Hepatocyte (in vitro differentiated cells): ENCODE measurements at regions not wholly inside any gene's neighbourhood (a gene's known extent, or its start where the extent isn't known, plus 50 kb on each side); places are given as distances from the start of the nearest gene placed in this dataset.

Experiments used
- DNase-seq: peaks from one replicate; pipeline ENCODE4 v3.0.0-alpha.2; 2016; ENCODE audit warnings: low spot score
- H2AFZ ChIP-seq: fragments of 200-600 bp; sonication (generic); 2 replicates; pipeline ENCODE4 v1.6.0; 2016; ENCODE audit warnings: antibody characterized with exemption, mild to moderate bottlenecking
- H3K27ac ChIP-seq: fragments of 200-600 bp; sonication (generic); 2 replicates; pipeline ENCODE4 v1.5.1; 2016; ENCODE audit warnings: mild to moderate bottlenecking
- H3K27me3 ChIP-seq: fragments of 200-600 bp; sonication (generic); 2 replicates; pipeline ENCODE4 v1.6.1; 2016
- H3K36me3 ChIP-seq: fragments of 200-600 bp; sonication (generic); replicated peaks from 2 replicates; pipeline ENCODE4 v1.5.1; 2016; ENCODE audit warnings: low read depth; ENCODE audit not compliant: insufficient read depth
- H3K4me1 ChIP-seq: fragments of 200-600 bp; sonication (generic); 2 replicates; pipeline ENCODE4 v1.5.1; 2016; ENCODE audit warnings: mild to moderate bottlenecking, moderate library complexity; ENCODE audit not compliant: insufficient read depth
- H3K4me2 ChIP-seq: fragments of 200-600 bp; sonication (generic); 2 replicates; pipeline ENCODE4 v1.6.0; 2016
- H3K4me3 ChIP-seq: fragments of 200-600 bp; sonication (generic); 2 replicates; pipeline ENCODE4 v1.5.1; 2016; ENCODE audit warnings: mild to moderate bottlenecking
- H3K79me2 ChIP-seq: fragments of 200-600 bp; sonication (generic); 2 replicates; pipeline ENCODE4 v1.6.0; 2017; ENCODE audit warnings: mild to moderate bottlenecking
- H3K9me2 ChIP-seq: fragments of 200-600 bp; sonication (generic); replicated peaks from 2 replicates; pipeline ENCODE4 v1.6.0; 2017; ENCODE audit warnings: mild to moderate bottlenecking; ENCODE audit not compliant: insufficient read depth
- H3K9me3 ChIP-seq: fragments of 200-600 bp; sonication (generic); 2 replicates; pipeline ENCODE4 v1.5.1; 2016; ENCODE audit warnings: low read depth, mild to moderate bottlenecking
- H4K20me1 ChIP-seq: fragments of 200-600 bp; sonication (generic); 2 replicates; pipeline ENCODE4 v1.6.0; 2016; ENCODE audit warnings: mild to moderate bottlenecking; ENCODE audit not compliant: insufficient read depth, poor library complexity, severe bottlenecking
- CTCF ChIP-seq: fragments of 200-600 bp; sonication (generic); IDR thresholded peaks from 2 replicates; pipeline ENCODE4 v1.5.1; 2016; ENCODE audit warnings: antibody characterized with exemption, mild to moderate bottlenecking; ENCODE audit not compliant: poor library complexity
- EZH2 ChIP-seq: fragments of 200-600 bp; sonication (generic); IDR thresholded peaks from 2 replicates; pipeline ENCODE4 v1.6.1; 2016; ENCODE audit warnings: antibody characterized with exemption, mild to moderate bottlenecking, borderline replicate concordance
- EZH2phosphoT487 ChIP-seq: fragments of 200-600 bp; sonication (generic); IDR thresholded peaks from one replicate; pipeline ENCODE4 v1.6.1; 2018; ENCODE audit warnings: antibody characterized with exemption, mild to moderate bottlenecking, low read depth, moderate library complexity; ENCODE audit not compliant: unreplicated experiment, severe bottlenecking
- WGBS: methylation state at CpG from one replicate; pipeline ENCODE4 v1.1.6; 2016; ENCODE audit warnings: low lambda C conversion rate; ENCODE audit errors: missing lambda C conversion rate; 5-methylcytosine and 5-hydroxymethylcytosine counted together

GRCh38 chr10:126846959-126847358, 58.3 kb upstream of the DOCK1 start:
- H3K27ac ChIP-seq: no peak overlapping the region
- H3K9me3 ChIP-seq: no peaks in the 10 kb centered on the region
- H3K4me1 ChIP-seq: no peaks in the 10 kb centered on the region
- no peaks in the 10 kb centered on the region for H3K79me2 ChIP-seq
- TF ChIP-seq CTCF (no peak), EZH2 (no peak), EZH2phosphoT487 (no peak)
- no peak for DNase-seq
- no peak overlapping the region for H2AFZ ChIP-seq
- no peak overlapping the region for H3K4me3 ChIP-seq
- no peak overlapping the region for H3K4me2 ChIP-seq
- H3K27me3 ChIP-seq: no peaks in the 10 kb centered on the region
- H3K36me3 ChIP-seq: no peaks in the 10 kb centered on the region
- no peaks in the 10 kb centered on the region for H3K9me2 ChIP-seq
- no peaks in the 10 kb centered on the region for H4K20me1 ChIP-seq
- WGBS: 89% methylated on average over 2 of the region's 2 CpGs

GRCh38 chr10:126847666-126848065, 57.6 kb upstream of the DOCK1 start:
- H3K9me3 ChIP-seq: no peaks in the 10 kb centered on the region
- no peak overlapping the region for H3K4me3 ChIP-seq
- no peak overlapping the region for H3K27ac ChIP-seq
- TF ChIP-seq EZH2phosphoT487 (no peak), CTCF (no peak), EZH2 (no peak)
- WGBS: 89% methylated on average over 7 of the region's 7 CpGs
- H3K79me2 ChIP-seq: no peaks in the 10 kb centered on the region
- DNase-seq: no peak
- no peak overlapping the region for H3K4me2 ChIP-seq
- no peaks in the 10 kb centered on the region for H3K4me1 ChIP-seq
- no peaks in the 10 kb centered on the region for H3K9me2 ChIP-seq
- no peaks in the 10 kb centered on the region for H3K27me3 ChIP-seq
- no peaks in the 10 kb centered on the region for H4K20me1 ChIP-seq
- no peak overlapping the region for H2AFZ ChIP-seq
- no peaks in the 10 kb centered on the region for H3K36me3 ChIP-seq

GRCh38 chr10:126849646-126850045, 55.6 kb upstream of the DOCK1 start:
- Histone ChIP-seq H3K9me3 (no peaks in the 10 kb centered on the region), H3K4me3 (no peak overlapping the region), H3K4me2 (no peak overlapping the region), H2AFZ (no peak overlapping the region), H3K9me2 (no peaks in the 10 kb centered on the region), H3K27ac (no peak overlapping the region), H4K20me1 (no peaks in the 10 kb centered on the region), H3K79me2 (no peaks in the 10 kb centered on the region), H3K36me3 (no peaks in the 10 kb centered on the region), H3K27me3 (no peaks in the 10 kb centered on the region), H3K4me1 (no peaks in the 10 kb centered on the region)
- TF ChIP-seq EZH2phosphoT487 (no peak), EZH2 (no peak), CTCF (no peak)
- no peak for DNase-seq
- WGBS: 94% methylated on average over 3 of the region's 3 CpGs
